ENCODE measurements at regions not wholly inside any gene's neighbourhood (a gene's known extent, or its start where the extent isn't known, plus 50 kb on each side); places are given as distances from the start of the nearest gene placed in this dataset.
A peak's percentile ranks its signal among the peaks of the same experiment; 100 is the strongest.
"Not testable (repeated sequence)": the region's sequence is repeated elsewhere in the genome, so short reads cannot be mapped to it uniquely, and the experiment has no call there.

DNA sequence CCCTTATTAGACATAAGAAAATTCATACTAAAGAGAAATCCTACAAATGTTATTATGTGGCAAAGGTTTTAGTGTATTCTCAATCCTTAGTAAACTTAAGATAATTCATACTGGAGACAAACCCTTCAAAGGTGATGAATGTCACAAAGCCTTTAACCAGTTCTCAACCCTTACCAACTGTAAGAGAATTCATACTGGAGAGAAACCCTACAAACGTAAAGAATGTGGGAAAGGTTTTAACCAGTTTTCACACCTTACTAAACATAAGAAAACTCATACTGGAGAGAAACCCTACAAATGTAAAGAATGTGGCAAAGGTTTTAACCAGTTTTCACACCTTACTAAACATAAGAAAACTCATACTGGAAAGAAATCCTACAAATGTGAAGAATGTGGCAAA is 93.2 kb downstream of the ZNF680 start:
- H3K4me3 ChIP-seq (ENCODE audit: low read length), result no peak overlapping the region
- TF ChIP-seq, protein P1, sequence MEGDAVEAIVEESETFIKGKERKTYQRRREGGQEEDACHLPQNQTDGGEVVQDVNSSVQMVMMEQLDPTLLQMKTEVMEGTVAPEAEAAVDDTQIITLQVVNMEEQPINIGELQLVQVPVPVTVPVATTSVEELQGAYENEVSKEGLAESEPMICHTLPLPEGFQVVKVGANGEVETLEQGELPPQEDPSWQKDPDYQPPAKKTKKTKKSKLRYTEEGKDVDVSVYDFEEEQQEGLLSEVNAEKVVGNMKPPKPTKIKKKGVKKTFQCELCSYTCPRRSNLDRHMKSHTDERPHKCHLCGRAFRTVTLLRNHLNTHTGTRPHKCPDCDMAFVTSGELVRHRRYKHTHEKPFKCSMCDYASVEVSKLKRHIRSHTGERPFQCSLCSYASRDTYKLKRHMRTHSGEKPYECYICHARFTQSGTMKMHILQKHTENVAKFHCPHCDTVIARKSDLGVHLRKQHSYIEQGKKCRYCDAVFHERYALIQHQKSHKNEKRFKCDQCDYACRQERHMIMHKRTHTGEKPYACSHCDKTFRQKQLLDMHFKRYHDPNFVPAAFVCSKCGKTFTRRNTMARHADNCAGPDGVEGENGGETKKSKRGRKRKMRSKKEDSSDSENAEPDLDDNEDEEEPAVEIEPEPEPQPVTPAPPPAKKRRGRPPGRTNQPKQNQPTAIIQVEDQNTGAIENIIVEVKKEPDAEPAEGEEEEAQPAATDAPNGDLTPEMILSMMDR (conservative IDR thresholded peaks at IDR 0.05; ENCODE audit: low read length), result no peak
- no peak for DNase-seq (ENCODE audit: low read depth)

DNA sequence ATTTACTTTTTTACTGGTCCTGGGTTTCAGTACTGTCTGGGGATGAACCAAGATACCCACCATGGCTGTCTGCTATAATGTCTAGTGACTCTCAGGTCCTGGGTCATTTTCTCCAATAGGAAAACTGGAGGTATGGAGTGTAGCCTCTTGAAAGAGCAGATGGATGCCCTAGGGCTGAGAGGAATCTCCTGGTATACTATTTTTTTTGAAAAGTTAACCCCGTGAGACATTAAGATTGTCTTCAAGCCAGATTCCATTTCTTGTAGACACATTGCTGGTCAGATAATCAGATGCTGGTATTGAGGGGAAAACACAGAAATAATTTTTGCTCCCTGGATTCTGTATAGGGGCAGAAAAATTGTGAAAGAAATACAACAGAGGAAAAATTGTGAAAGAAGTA is 97.3 kb downstream of the ZNF680 start:
- TF ChIP-seq, protein P1 (conservative IDR thresholded peaks at IDR 0.05; ENCODE audit: low read length), result no peak
- H3K4me3 ChIP-seq (ENCODE audit: low read length), result no peak overlapping the region
- DNase-seq (ENCODE audit: low read depth), result no peak

DNA sequence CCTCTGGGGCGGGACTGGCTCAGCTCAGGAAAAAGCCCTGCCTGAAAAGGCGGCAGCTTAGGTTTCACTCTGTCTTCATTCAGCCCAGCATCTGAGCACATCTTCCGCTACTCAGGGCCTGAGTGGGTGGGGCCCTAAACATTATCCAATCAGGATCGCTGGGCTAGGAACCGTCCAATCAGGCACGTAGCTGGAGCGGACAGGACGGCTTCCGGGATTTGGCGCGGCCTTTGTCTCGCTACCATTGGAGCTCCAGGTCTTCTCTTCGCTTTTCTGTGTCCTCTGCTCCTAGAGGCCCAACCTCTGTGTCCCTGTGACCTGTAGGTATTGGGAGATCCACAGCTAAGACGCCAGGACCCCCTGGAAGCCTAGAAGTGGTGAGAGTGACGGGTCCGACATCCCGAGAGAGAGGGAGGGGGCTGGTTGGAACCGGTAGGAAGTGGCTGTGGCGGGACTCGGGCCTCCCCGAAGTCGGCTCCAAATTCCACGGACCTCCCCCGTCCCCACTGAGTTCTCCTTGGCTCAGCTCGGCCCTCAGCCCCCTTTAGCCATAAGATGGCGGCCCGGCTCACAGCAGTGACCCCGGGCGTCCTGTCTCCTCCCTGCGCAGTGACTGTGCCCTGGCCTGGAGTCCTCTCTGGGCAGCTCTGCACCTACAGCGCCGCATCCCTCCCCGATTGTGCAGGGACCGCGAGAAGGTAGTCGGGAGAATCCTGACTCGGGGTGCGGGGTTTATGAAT is 99.1 kb downstream of the ZNF680 start:
- peak; percentile 58 for DNase-seq (ENCODE audit: low read depth)
- TF ChIP-seq, protein P1 (conservative IDR thresholded peaks at IDR 0.05; ENCODE audit: low read length), result no peak
- peak overlapping the region; percentile 52 for H3K4me3 ChIP-seq (ENCODE audit: low read length)

DNA sequence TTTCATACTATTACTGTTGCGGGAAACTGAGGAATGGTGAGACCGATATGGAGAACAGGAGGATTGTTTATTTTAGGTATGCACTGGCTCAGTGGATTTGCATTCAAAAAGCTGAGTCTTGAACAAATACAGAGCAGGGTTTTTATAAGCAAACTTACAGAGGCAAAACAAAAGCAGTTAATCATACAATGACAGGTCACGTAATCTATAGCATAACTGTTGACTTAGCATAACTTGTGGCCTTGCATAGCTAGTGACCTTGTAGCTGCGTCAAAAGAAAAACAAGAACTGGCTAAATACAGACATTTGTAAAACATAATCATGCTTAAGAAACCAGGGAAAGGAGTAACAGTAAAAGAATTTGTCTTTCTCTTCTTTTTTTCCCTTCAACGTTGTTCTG is 103.0 kb downstream of the ZNF680 start:
- DNase-seq (ENCODE audit: low read depth); H3K4me3 ChIP-seq (ENCODE audit: low read length): not testable (repeated sequence)

DNA sequence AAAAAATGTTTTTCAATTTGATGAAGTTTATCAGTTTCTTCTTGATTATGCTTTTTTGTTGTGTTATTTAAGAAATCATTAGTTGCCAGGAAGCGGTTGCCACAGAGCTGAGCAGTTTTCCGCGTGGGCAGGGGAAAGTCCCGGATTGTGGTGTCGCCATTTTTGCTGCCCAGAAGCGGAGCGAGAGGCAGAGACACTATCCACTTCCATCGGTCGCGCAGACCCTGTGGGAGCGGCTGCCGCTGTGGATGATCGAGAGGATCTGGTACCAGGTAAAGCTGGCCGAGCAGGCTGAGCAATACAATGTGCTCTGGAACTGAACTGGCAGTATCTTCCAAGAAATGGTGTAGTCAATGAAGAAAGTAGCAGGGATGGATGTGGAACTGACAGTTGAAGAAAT is 119.8 kb downstream of the ZNF736 start:
- DNase-seq (ENCODE audit: low read depth), result no peak
- TF ChIP-seq, protein P1 (conservative IDR thresholded peaks at IDR 0.05; ENCODE audit: low read length), result no peak
- H3K4me3 ChIP-seq (ENCODE audit: low read length), result no peak overlapping the region

DNA sequence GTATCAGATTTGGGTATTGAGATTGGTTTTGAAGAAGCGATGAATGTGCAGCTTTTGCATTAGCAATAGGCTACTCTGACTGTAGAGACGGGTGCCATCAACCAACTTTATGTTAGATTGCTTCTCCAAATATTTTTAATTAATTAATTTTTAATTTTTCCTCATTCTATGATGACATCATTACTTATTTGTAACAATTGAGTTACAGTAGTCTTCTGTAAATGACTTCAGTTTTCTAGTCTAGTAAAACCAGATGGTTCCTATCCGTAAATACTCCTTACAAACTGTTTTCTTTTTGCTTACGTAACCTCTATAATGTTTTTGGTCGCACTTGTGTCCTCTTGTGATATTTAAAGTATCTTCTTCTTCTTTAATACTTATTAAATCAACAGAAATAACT is 118.1 kb downstream of the ZNF736 start:
- TF ChIP-seq, protein P1 (conservative IDR thresholded peaks at IDR 0.05; ENCODE audit: low read length), result no peak
- no peak overlapping the region for H3K4me3 ChIP-seq (ENCODE audit: low read length)
- no peak for DNase-seq (ENCODE audit: low read depth)

DNA sequence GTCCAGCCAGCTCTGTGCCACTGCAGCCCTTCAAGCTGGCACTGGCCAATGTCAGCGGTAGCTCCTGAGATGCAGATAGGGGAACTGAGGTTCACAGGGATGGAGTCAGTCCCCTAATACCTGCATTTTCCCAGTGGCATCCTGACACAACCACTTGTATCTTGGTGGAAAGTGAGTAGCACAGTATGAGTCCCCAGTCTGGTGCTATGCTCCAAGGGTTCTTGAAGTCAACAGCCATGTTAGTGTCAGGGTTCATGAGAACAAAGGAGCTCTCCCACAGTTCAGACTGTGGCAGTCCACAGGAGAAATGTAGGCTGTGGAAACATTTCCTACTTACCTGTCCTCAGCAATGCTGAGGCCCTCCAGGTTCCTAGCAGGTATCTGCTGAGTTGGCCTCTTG is 115.5 kb downstream of the ZNF736 start:
- TF ChIP-seq, protein P1 (conservative IDR thresholded peaks at IDR 0.05; ENCODE audit: low read length), result no peak
- H3K4me3 ChIP-seq (ENCODE audit: low read length), result no peak overlapping the region

DNA sequence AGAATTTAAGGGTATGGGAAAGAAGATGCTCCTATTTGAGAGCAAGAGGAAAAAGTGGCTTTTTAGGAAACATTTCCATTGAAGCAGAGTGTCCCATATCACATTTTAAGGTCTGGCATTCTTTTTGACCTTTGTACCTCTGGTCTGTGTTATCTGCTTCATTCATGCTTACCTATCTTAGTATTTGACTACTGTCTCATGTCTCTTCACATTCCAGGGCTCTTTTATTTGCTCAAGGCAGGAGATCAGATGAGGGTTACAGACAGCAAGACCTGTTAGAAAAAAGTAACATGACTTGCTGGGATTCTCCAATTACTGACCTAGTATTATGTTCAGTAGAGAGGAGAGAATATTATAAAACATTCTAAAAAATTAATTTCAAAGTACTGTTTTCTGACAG is 111.7 kb downstream of the ZNF736 start:
- not testable (repeated sequence) for DNase-seq (ENCODE audit: low read depth); H3K4me3 ChIP-seq (ENCODE audit: low read length)

More for the DNA sequence above, 115.5 kb downstream of the ZNF736 start:
- no peak for DNase-seq (ENCODE audit: low read depth)
